MM.1S (cell line): ENCODE measurements at regions not wholly inside any gene's neighbourhood (a gene's known extent, or its start where the extent isn't known, plus 50 kb on each side); places are given as distances from the start of the nearest gene placed in this dataset.

Experiments used
- DNase-seq: peaks from one replicate; pipeline ENCODE4 v3.0.0-alpha.2; 2015
- H2AFZ ChIP-seq: fragments of 300-600 bp; sonication (generic); 2 replicates; pipeline ENCODE4 v1.6.0; 2016; ENCODE audit warnings: antibody characterized with exemption, low read length
- H3F3A ChIP-seq: fragments of 300-600 bp; sonication (generic); 2 replicates; pipeline ENCODE4 v1.6.1; 2016; ENCODE audit warnings: mild to moderate bottlenecking, antibody characterized with exemption, low read length, moderate library complexity, mixed read lengths; ENCODE audit not compliant: insufficient read depth
- H3K27ac ChIP-seq: fragments of 300-600 bp; sonication (generic); 2 replicates; pipeline ENCODE4 v1.5.1; 2016; ENCODE audit warnings: mild to moderate bottlenecking, low read length
- H3K27me3 ChIP-seq: fragments of 300-600 bp; sonication (generic); replicated peaks from 2 replicates; pipeline ENCODE4 v1.6.0; 2016; ENCODE audit warnings: low read length; ENCODE audit not compliant: insufficient read depth
- H3K36me3 ChIP-seq: fragments of 300-600 bp; sonication (generic); replicated peaks from 2 replicates; pipeline ENCODE4 v1.6.1; 2016; ENCODE audit warnings: mild to moderate bottlenecking, low read length, mixed read lengths; ENCODE audit not compliant: insufficient read depth
- H3K4me1 ChIP-seq: fragments of 300-600 bp; sonication (generic); 2 replicates; pipeline ENCODE4 v1.6.1; 2016; ENCODE audit warnings: low read length, mixed read lengths
- H3K4me2 ChIP-seq: fragments of 300-600 bp; sonication (generic); 2 replicates; pipeline ENCODE4 v1.6.0; 2016; ENCODE audit warnings: low read depth, low read length
- H3K4me3 ChIP-seq: fragments of 300-600 bp; sonication (generic); 2 replicates; pipeline ENCODE4 v1.5.1; 2016; ENCODE audit warnings: low read length, mixed read lengths
- H3K79me2 ChIP-seq: fragments of 300-600 bp; sonication (generic); 2 replicates; pipeline ENCODE4 v1.6.1; 2016; ENCODE audit warnings: mixed run types, low read length, mixed read lengths
- H3K9ac ChIP-seq: fragments of 300-600 bp; sonication (generic); 2 replicates; pipeline ENCODE4 v1.6.1; 2016; ENCODE audit warnings: low read length, mixed read lengths
- H3K9me2 ChIP-seq: fragments of 300-600 bp; sonication (generic); replicated peaks from 2 replicates; pipeline ENCODE4 v1.6.1; 2016; ENCODE audit warnings: mild to moderate bottlenecking, low read length, mixed read lengths; ENCODE audit not compliant: insufficient read depth
- H3K9me3 ChIP-seq: fragments of 300-600 bp; sonication (generic); replicated peaks from 2 replicates; pipeline ENCODE4 v1.6.1; 2016; ENCODE audit warnings: mild to moderate bottlenecking, low read length, mixed read lengths; ENCODE audit not compliant: insufficient read depth
- H4K20me1 ChIP-seq: fragments of 300-600 bp; sonication (generic); 2 replicates; pipeline ENCODE4 v1.6.1; 2016; ENCODE audit warnings: mild to moderate bottlenecking, low read length, moderate library complexity, mixed read lengths; ENCODE audit not compliant: insufficient read depth
- CTCF ChIP-seq: fragments of 300-600 bp; sonication (generic); IDR thresholded peaks from 2 replicates; pipeline ENCODE4 v1.5.1; 2016; ENCODE audit warnings: antibody characterized with exemption, low read length, mixed read lengths
- EZH2 ChIP-seq: fragments of 300-600 bp; sonication (generic); optimal IDR thresholded peaks from 2 replicates; pipeline ENCODE3; 2017; ENCODE audit warnings: low read depth, mild to moderate bottlenecking, antibody characterized with exemption, low read length, mixed read lengths
- EZH2phosphoT487 ChIP-seq: fragments of 300-600 bp; sonication (generic); IDR thresholded peaks from 2 replicates; pipeline ENCODE4 v1.6.1; 2018; ENCODE audit warnings: antibody characterized with exemption, low read length

- no peaks in the 10 kb centered on the region for H3F3A ChIP-seq
- H2AFZ ChIP-seq: no peak overlapping the region
- no peaks in the 10 kb centered on the region for H3K9me2 ChIP-seq
- H4K20me1 ChIP-seq: no peaks in the 10 kb centered on the region
- H3K4me1 ChIP-seq: no peaks in the 10 kb centered on the region
- no peak for DNase-seq
- TF ChIP-seq EZH2 (no peak), EZH2phosphoT487 (no peak), CTCF (no peak)
- H3K9me3 ChIP-seq: no peaks in the 10 kb centered on the region
- no peak overlapping the region for H3K4me2 ChIP-seq
- H3K4me3 ChIP-seq: no peak overlapping the region
- no peaks in the 10 kb centered on the region for H3K79me2 ChIP-seq
- no peaks in the 10 kb centered on the region for H3K36me3 ChIP-seq
- no peak overlapping the region for H3K9ac ChIP-seq
- H3K27ac ChIP-seq: no peak overlapping the region
- no peaks in the 10 kb centered on the region for H3K27me3 ChIP-seq
Measured at GRCh38 chr6:138601128-138601527, 101.8 kb upstream of the NHSL1 start.

GRCh38 chr6:138605958-138606357 lies 106.7 kb upstream of the NHSL1 start:
- no peak for DNase-seq
- H3K9ac ChIP-seq: no peak overlapping the region
- H3K9me3 ChIP-seq: no peaks in the 10 kb centered on the region
- no peak overlapping the region for H3K27ac ChIP-seq
- H3K4me2 ChIP-seq: no peak overlapping the region
- TF ChIP-seq EZH2 (no peak), CTCF (no peak), EZH2phosphoT487 (no peak)
- no peak overlapping the region for H2AFZ ChIP-seq
- no peaks in the 10 kb centered on the region for H3K9me2 ChIP-seq
- H3K27me3 ChIP-seq: no peaks in the 10 kb centered on the region
- no peaks in the 10 kb centered on the region for H4K20me1 ChIP-seq
- no peaks in the 10 kb centered on the region for H3K4me1 ChIP-seq
- H3K79me2 ChIP-seq: no peaks in the 10 kb centered on the region
- no peak overlapping the region for H3K4me3 ChIP-seq
- H3F3A ChIP-seq: no peaks in the 10 kb centered on the region
- H3K36me3 ChIP-seq: no peaks in the 10 kb centered on the region

GRCh38 chr6:138607478-138608433 lies 108.5 kb upstream of the NHSL1 start:
- TF ChIP-seq EZH2phosphoT487 (no peak), EZH2 (no peak), CTCF (no peak)
- Histone ChIP-seq H3K4me1 (no peaks in the 10 kb centered on the region), H4K20me1 (no peaks in the 10 kb centered on the region)

More at GRCh38 chr6:138607478-138608433, 108.5 kb upstream of the NHSL1 start:
- Histone ChIP-seq H3K4me2 (no peak overlapping the region), H3K79me2 (no peaks in the 10 kb centered on the region), H3K4me3 (no peak overlapping the region), H3K9ac (no peak overlapping the region), H2AFZ (no peak overlapping the region), H3K36me3 (no peaks in the 10 kb centered on the region), H3K27ac (no peak overlapping the region), H3K9me3 (no peaks in the 10 kb centered on the region), H3F3A (no peaks in the 10 kb centered on the region), H3K9me2 (no peaks in the 10 kb centered on the region), H3K27me3 (no peaks in the 10 kb centered on the region)
- DNase-seq: no peak
